Limb (tissue), 2 donors: ENCODE measurements at regions not wholly inside any gene's neighbourhood (a gene's known extent, or its start where the extent isn't known, plus 50 kb on each side); places are given as distances from the start of the nearest gene placed in this dataset.
A peak's percentile ranks its signal among the peaks of the same experiment; 100 is the strongest.
"Not testable (repeated sequence)": the region's sequence is repeated elsewhere in the genome, so short reads cannot be mapped to it uniquely, and the experiment has no call there.

Experiments
- DNase-seq, 2 donors: peaks; one replicate each; pipeline ENCODE4 v3.0.0-alpha.2; 2016; ENCODE audit errors: extremely low spot score in 2 of 2

- no peak for DNase-seq
Observed at GRCh38 chr7:19537942-19538401, 170.9 kb downstream of the POLR1F start.

DNA sequence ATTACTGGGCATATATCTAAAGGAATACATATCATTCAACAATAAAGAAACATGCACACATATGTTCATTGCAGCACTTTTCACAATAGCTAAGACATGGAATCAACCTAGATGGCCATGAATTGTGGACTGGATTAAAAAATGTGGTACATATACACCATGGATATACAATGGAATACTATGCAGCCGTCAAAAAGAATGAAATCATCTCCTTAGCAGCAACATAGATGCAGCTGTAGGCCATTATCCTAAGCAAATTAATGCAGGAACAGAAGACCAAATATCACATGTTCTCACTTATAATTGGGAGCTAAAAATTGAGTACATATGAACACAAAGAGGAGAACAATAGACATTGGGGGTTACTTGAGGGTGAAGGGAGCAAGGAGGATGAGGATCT is 175.6 kb downstream of the POLR1F start:
- no peak for DNase-seq

DNA sequence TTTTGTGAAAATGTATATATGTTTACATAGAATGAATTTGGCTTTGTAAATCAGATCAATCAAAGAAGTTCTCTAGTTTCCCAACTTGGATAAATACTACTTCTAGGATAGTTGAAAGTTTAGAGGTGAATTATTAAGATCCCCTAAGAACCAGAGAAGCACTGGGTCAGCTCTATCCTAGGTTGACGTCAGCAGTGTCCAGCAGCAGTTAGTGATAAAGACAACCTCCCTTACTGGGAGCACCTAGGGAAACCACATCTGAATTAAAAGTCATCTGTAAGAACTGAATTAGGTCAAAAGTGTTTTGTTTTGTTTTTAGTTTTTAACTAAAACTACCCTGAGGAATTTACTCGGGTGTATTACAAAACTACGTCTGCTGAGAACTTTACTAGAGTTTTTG is 178.0 kb downstream of the POLR1F start:
- no peak for DNase-seq

GRCh38 chr7:19530261-19530660 is 178.6 kb downstream of the POLR1F start:
- no peak for DNase-seq

DNA sequence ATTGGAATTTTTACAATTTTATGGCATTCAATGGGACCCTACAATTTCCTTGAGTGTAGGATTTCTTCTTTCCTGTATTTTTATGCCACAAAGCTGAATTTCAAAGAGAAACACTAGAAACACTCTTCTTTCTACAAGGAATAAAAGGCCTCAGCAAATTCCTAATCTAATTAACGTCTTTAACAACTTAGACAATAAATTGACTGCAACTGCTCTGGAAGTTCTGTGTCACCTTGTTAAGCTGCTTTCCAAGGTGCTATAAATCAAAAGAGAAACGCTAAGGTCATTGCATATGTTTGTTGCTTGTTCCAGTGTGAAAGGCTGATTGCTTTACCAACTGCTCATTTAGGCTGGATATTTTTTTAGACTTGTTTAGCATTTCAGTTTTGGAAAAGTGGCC is 182.2 kb downstream of the POLR1F start:
- no peak for DNase-seq

DNA sequence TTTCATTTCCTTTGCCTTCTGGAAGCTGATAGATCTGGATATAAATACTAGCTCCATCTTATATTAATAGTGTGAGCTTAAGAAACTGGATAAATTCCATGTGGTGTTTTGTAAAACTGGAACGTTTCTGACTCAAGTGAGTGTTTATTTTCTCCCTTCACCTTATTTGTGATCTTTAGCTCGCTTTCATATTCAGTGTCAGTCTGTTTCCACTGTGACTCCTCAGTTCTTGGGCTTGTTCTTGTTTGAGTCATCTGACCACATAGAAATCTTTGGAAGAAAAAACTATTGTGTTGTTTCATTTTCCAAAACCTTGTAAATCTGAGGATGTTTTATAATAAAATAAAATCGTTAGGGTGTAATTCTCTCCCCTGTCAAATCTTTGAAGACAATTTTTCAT is 186.4 kb downstream of the POLR1F start:
- DNase-seq: no peak

DNA sequence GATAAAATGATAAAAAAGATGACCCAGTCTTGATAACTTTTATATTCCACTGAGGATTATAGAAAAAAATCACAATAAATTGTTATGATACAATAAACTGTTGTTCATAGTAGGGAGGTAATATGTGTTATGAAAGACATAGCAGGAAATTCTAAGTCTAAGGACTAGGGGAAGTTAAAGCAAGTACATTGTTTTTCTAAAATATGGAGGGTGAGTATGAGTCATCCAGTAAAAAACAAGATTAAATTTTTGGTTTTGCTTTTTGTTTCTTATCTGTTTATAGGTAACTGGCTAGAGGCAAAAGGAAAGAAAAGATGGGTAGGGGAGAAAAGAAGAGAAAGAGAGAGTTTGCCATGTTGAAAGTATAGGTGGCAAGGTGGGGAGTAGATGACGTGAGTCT is 188.4 kb downstream of the POLR1F start:
- DNase-seq: no peak

DNA sequence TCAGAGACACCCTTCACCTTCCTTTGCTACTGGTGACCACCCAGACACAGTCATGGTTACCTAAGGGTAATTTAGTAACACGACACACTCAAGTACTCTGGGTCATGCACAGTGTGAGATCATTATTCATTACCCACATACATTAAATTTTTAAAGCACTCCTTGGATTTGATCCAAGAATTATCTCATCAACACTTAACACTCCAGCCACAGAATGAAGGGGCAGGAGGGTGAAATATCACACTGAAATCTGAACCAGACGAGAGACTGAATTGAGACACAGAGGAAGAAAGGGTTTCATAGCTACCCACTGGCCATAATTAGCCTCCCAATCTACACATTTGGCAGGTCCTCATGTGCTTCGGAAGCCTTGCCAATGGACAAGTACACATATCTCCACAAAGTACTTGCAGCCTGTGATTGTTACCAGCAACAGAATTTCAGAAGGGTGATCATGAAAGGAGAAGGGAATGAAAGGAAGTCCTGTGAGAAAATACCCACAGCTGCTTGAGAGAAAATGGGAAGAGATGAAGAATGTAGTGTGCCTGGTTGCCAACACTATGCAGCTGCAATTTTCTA is 189.3 kb downstream of the POLR1F start:
- peak in 1 of 2 donors; percentile 30 for DNase-seq

- DNase-seq: not testable (repeated sequence)
Observed at GRCh38 chr7:19517546-19517945, 191.3 kb downstream of the POLR1F start.

DNA sequence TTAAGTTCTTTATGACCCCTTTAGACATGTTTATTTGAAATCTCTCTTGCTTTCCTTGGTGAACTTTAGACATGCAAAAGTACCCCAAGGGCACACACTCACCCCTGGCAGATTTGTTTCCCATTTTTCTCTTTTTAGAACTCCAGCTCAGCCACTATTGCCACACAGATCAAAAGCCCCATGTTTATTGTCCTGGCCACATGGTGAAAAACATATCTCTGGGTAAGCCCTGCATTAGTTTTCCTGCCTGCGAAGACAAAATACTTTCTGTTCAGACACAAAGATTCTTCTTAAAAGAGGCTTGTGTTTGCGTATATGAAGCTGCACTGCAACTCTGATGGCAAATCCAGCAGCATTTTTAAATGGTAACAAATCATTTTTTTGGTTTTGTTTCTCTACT is 200.0 kb downstream of the POLR1F start:
- no peak for DNase-seq

DNA sequence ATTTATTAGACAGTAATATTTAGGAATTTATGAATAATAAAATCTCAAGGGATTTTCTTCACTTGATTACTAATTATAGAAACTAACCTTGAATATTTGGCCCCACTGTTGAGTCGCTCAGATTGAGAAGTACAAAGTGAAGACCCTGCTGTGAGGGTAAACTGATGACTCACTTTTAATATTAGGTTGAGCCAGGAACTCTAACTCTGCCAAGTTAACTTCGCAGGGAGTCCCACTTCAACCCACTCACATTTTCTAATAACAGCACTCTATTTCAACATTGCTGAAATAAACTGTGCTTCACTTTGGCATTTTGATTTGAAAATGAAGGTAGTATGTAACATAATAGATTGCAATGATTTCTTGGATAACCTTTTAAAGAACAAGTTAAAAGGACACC is 200.7 kb downstream of the POLR1F start:
- DNase-seq: no peak

- DNase-seq: peak in 1 of 2 donors; percentile 26
Observed at GRCh38 chr7:19491821-19492452, 216.9 kb downstream of the POLR1F start.

GRCh38 chr7:19491371-19491770 is 217.5 kb downstream of the POLR1F start:
- no peak for DNase-seq

DNA sequence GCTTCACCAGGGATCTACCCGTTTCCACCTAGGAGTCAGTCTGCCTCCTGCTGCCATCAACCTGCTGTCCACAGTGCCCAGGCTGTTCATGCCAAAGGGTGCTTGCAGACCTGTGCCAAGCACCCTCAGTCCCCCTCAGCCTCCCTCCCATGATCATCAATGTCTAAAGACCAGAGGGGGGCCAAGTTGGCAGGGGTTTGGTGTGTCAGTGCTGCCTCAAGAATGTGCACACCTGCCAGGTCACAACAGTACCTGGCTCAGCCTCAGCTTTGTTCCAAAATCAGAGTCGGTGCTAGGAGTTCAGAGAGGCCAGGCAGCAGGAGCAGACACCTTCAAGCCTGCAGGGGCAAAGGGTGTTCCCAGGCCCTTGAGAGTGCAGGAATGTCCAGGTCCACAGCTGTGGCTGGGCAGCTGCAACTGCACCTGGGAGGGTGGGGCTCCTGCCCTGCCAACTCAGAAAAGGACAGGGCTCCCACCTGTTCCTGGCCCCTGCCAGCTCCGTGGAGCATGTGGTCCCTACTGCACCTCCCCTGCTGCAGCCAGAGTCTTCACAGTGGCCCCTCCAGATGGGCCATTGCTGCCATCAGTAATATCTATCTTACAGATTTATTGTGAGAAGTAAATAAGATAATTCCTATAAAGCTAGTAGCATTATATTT is 219.5 kb downstream of the POLR1F start:
- no peak for DNase-seq

DNA sequence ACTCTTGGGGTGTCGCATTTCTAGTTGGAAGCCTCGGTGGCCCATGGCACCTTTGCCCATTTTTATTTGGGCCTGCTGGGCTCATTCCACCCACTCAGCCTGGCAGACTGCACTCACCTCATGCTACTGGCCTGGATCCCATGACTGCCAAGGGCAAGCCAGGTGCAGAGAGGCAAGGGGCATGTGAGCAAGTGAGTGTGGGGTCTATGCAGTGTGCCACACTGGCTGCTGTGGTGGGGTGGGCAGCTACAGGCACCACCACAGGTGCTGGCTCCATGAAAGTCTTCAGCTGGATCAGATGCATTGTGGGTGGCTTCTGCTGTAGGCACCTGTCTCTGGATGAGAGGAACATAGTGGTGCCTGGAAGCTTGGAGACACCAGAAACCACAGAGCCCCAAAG is 220.8 kb downstream of the POLR1F start:
- no peak for DNase-seq

GRCh38 chr7:19482628-19483027 is 226.2 kb downstream of the POLR1F start:
- DNase-seq: no peak

GRCh38 chr7:19480383-19480782 is 228.5 kb downstream of the POLR1F start:
- no peak for DNase-seq

- DNase-seq: peak in 1 of 2 donors; percentile 28
Observed at GRCh38 chr7:19470031-19470430, 238.8 kb downstream of the POLR1F start.

- no peak for DNase-seq
Observed at GRCh38 chr7:19465861-19466260, 243.0 kb downstream of the POLR1F start.

DNA sequence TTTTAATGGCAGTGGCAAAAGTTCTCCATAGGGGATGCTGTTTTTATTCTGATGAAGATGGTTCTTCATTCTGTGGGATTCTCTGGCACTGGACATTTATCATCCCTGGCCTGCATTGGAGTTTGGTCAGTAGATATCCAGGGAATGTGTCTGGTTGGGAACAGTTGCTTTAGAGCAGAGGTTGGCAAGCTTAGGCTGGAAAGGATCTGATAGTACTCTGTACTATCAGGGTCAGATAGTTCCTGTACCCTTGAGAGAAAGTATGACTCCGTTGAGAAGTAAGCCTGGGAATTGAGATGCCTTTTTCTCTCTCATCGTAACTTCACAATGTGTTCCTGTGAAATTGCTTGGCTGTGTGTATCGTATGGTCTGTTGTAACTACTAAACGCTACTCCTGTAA is 244.1 kb downstream of the POLR1F start:
- DNase-seq: no peak

- DNase-seq: no peak
Observed at GRCh38 chr7:19464241-19464640, 244.6 kb downstream of the POLR1F start.

DNA sequence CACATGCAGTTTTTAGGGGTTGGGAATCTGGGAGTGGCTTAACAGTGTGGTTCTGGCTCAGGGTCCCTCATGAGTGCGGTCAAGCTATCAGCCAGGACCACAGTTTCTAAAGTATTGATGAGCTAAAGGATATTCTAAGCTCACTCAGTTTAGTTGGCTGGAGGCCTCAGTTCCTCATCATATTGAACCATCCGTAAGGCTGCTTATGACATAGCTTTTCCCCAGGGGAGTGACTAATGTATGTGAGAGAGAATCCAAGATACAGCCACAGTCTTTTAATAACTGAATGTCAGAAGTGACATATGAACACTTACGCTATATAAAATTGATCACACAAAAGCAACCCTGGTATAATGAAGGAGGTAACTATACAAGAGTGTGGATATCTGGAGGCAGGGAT is 245.3 kb downstream of the POLR1F start:
- no peak for DNase-seq

DNA sequence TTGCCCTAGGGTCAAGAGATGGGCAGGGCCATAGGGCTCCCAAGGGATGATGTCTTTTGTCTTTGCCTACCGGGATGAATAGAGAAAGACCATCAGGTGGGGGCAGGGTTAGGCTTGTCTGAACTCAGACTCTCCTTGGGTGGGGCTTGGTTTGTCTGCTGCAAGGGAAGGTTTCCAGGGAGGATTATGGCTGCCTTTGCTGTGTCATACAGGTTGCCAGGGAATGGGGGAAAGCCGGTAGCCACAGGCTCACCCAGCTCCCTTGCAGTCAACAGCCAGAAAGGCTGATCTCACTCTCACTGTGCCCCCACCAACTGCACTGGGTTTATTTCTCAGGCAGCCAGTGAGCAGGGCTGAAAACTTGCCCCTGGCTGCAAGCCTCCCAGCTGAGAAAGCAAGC is 253.2 kb downstream of the POLR1F start:
- DNase-seq: no peak
